ENCODE measurements at regions not wholly inside any gene's neighbourhood (a gene's known extent, or its start where the extent isn't known, plus 50 kb on each side); places are given as distances from the start of the nearest gene placed in this dataset.

DNA sequence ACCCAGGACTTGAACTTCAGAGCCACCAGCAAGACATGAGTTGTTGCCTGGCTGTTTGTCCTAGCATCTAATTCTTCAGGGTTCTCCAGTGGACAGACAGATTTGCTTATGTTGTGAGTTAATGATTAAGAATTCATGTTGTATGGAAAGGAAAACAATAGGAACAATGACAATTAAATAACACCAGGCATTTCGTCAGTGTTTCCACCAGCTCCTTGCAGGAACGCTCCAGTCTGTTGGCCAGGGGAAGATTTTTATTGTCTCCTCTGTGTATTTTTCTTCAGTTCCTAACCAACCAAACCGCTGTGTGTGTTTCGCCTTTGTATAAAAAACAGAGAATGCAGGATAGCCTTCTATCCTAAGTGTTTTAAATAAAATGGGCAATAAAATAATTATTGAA, 64.4 kb upstream of the PTGFR start:
- DNase-seq (ENCODE audit: low spot score) = no peak

GRCh38 chr1:78427506-78427905, 63.3 kb upstream of the PTGFR start:
- DNase-seq (ENCODE audit: low spot score) = no peak

GRCh38 chr1:78432016-78432415, 58.8 kb upstream of the PTGFR start:
- no peak for DNase-seq (ENCODE audit: low spot score)

GRCh38 chr1:78434351-78434750, 56.4 kb upstream of the PTGFR start:
- no peak for DNase-seq (ENCODE audit: low spot score)

DNA sequence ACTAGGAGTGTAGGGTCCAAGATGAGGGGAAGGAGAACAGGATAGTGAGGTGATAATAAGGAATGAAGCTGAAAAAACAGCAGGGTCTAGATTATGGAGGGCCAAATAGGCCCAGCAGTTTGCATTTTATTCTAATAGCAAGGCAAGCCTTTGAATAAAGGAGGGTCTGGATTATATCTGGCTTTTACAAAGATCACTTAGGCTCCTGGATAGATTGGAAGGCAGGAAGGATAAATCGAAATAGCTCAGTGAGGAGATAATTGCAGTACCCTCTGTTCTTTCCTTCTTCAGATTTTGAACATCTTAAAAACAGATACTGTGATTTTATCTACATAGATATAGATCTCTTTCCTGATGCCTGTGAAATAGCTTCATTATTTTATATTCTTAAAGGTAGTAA, 53.8 kb upstream of the PTGFR start:
- no peak for DNase-seq (ENCODE audit: low spot score)

DNA sequence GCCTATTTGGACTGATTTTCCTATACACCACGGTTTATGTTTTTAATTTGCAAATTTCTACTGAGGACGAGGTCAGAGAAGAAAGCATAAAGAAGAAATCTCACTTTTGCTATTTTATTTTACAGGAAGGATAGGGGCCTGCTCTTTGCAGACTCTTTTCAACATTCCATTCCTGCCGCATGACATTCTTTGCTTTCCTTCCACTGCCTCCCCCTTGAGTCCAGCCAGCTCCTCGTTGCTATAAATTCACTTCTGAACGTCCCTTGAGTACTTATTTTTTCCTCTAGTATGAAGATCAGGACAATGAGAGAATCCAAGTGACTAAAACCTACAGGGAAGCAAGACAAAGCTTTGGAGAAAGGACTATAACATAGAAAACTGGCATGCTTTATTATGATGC, 53.4 kb upstream of the PTGFR start:
- DNase-seq (ENCODE audit: low spot score) = no peak

- no peak for DNase-seq (ENCODE audit: low spot score)
Measured at GRCh38 chr1:78437941-78438340, 52.8 kb upstream of the PTGFR start.

DNA sequence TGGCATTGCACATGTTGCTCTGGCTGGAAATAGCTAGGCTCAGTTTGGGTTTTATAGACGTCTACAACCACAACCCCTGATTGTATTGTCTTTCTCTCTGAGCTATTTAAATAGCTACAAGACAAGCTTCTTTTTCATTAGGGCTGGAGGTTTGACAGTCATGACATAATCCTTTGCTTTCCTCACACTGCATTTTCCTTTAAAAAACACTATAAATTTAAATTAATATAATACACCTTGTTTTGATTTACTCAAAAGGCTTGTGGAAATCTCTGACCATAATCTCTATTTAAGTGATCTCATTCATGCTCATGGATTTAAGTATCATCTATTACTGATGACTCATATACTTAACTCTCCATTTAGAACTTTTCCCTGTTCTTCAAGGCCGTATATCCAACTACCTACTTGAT, 50.4 kb upstream of the PTGFR start:
- peak; percentile 84 for DNase-seq (ENCODE audit: low spot score)

Data from kidney tubule cell (primary cell).